ENCODE measurements at regions not wholly inside any gene's neighbourhood (a gene's known extent, or its start where the extent isn't known, plus 50 kb on each side); places are given as distances from the start of the nearest gene placed in this dataset.
"Not testable (repeated sequence)": the region's sequence is repeated elsewhere in the genome, so short reads cannot be mapped to it uniquely, and the experiment has no call there.

GRCh38 chr1:200317236-200317635 is 92.6 kb downstream of the ZNF281 start:
- DNase-seq (ENCODE audit: low spot score), result no peak

DNA sequence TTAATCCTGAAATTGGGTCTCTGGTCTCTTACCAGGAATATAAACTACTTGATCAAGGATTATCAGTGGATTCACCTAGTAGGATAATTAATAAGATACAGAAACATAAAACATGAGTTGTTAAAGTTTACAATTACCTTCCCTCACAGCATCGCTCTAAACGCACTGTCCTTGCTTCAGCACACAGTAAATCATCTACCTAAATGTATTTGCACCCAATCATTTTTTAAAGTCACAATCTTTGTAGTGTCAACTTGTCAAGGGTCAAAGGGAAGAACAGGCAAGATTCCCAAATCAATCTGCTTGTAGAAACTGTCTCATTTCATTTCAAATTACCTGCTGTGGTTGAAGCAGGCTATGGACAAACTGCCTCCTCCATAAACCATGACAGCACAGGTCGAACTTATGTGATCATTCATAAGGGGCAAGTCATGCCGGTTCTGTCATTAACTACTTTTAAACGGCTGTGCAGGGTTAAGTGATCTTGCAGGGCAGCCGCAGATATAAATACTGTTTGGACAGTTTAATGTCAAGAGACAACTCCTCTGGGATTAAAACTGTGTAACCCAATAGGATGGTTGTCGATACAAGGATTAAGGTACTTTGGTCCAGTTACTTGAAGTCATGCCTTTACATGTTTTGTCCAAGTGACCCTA is 93.6 kb downstream of the ZNF281 start:
- no peak for DNase-seq (ENCODE audit: low spot score)

DNA sequence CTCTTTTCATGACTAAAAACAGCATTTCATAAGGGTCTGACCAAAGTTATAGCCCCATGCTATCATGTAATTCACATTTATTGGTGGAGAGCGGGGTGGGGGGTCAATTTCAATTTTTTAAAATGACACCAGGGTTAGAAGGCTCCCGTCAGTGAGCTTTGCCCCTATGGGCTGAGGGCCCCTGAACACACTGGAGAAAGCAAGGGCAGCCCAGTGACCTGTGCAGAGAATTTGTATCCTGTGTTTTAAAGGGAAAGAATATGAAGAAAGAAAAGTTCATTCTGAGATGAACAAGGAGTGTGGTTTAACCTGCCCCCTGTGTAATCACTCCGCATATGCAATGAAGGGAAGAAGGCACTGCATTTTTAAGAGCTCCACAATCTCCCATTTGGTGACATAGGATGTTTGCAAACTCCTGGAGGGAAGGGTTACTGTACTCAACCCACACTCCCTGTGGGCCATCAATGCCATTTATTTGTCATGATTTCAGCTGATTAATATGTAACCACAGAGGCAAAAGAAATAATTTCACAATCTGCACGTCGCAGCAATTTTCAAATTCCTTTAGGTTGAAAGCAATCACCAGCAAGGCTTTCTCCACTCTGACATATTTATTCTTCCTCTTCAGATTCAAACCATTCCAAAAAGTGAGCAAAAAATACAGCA is 95.6 kb downstream of the ZNF281 start:
- no peak for DNase-seq (ENCODE audit: low spot score)

- DNase-seq (ENCODE audit: low spot score), result no peak
These were observed 98.6 kb downstream of the ZNF281 start for GRCh38 chr1:200311256-200311655.

DNA sequence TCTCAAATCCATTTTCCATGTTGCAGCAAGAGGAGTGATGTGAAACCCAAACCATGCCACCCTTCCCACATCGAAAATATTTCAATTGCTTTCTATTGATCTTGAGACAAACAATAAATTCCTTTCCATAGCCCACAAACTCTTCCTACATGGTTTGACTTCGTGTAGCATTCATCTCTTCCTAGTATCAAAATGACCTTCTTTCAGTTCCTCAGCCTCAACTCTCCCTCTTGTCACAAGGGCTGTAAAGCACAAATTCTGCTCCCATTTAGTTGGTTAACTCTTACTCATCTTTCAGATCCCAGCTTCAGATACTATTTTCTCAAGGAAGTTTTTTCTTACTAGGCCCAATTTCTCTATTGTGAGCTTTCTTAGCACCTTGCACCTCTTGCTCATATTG is 99.0 kb downstream of the ZNF281 start:
- DNase-seq (ENCODE audit: low spot score), result no peak

DNA sequence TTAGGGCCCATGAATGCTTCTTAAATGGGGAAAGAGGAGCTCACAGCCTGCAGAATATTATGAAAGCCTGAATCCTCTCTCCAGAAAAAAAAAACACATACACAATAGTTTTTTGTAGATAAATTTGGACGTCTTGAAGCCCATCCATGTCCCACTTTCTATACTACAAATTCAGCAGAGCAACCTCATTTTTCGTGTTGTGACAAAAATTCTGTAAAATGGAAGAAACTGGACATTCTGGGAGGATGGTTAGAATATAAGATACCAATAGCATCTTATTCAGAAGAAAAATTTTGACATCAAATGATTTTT is 102.1 kb downstream of the ZNF281 start:
- DNase-seq (ENCODE audit: low spot score), result no peak

- no peak for DNase-seq (ENCODE audit: low spot score)
These were observed 102.7 kb downstream of the ZNF281 start for GRCh38 chr1:200306944-200307754.

GRCh38 chr1:200305806-200306205 is 104.0 kb downstream of the ZNF281 start:
- no peak for DNase-seq (ENCODE audit: low spot score)

GRCh38 chr1:200304171-200304570 is 105.7 kb downstream of the ZNF281 start:
- DNase-seq (ENCODE audit: low spot score), result no peak

GRCh38 chr1:200302921-200303290 is 106.9 kb downstream of the ZNF281 start:
- no peak for DNase-seq (ENCODE audit: low spot score)

- DNase-seq (ENCODE audit: low spot score), result peak; percentile 54
These were observed 107.5 kb downstream of the ZNF281 start for GRCh38 chr1:200302192-200302920.

GRCh38 chr1:200301152-200301551 is 108.7 kb downstream of the ZNF281 start:
- DNase-seq (ENCODE audit: low spot score), result no peak

DNA sequence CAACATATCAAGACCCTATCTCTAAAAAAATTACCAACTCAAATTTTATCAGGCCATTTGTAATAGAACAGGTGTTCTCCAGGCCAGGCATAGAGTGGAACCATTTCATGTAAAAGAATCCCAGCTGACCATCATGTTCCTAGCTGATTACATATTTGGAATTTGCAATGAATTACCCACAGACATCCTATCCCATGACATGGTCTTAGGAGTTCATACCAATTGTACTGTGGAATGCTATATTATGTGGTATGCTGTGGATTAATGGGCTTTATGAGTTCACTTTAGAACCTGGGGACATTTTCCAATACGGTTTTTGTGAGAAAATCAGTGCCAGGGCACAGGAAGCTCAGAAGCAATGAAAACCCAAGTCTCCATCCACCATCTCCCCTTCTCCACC is 110.3 kb downstream of the ZNF281 start:
- DNase-seq (ENCODE audit: low spot score), result no peak

DNA sequence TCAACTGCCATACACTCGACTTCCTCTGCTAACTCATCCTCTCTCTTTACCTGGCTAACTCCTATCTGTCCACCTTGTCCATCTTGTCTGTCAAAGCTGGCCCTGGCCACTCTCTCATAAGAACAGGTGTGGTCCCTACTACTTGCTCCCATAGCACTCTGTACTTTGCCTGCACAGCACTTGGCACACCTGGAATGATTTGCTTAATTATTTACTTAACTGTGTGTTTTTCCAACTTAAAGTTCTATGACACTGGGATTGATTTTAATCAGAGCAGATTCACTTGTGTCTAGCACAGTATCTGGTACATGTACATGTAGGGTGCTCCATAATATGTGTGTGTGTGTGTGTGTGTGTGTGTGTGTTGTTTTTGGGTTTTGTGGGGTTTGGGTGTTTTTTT is 111.6 kb downstream of the ZNF281 start:
- no peak for DNase-seq (ENCODE audit: low spot score)

DNA sequence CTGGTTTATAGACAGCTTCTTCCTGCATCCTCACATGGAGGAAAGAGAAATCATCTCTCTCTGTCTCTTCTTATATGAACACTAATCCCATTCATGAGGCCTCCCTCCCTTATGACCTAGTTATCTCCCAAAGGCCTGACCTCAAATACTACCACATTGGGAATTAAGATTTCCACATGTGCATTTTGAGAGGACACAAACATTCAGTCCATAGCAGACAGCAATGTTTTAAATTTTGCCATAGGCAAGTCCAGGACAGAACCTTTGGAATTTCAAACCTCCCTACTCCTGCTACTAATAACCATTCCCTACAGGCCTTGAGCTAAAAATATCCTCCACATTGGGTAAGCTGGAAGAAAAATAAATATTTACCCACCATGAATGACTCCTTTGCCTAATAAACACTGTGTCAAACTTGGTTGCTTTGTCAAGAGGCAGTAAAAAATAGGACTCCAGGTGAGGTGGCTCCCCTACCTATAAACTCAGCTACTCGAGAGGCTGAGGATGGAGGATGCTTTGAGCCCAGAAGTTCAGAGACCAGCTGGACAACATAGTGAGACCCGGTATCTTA is 113.7 kb downstream of the ZNF281 start:
- no peak for DNase-seq (ENCODE audit: low spot score)

- DNase-seq (ENCODE audit: low spot score), result no peak
These were observed 115.6 kb downstream of the ZNF281 start for GRCh38 chr1:200294241-200294640.

DNA sequence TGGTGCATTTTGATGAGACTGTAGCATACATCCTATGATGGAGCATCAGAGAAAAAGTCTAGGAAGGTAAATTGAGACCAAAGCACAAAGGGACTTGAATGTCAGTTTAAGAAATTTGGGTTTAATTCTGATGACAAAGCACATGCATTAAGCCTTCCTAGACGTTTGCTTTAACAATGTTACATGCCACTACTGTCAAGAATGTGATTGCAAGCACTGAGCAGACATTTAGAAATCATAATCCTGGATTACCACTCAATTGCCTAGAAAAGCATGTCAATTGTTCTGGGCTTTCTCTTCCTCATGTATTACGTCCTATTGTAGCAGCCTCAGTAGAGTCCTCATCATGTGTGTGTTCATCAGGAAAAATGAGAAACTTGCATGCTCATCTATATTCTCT is 117.1 kb downstream of the ZNF281 start:
- DNase-seq (ENCODE audit: low spot score), result no peak

DNA sequence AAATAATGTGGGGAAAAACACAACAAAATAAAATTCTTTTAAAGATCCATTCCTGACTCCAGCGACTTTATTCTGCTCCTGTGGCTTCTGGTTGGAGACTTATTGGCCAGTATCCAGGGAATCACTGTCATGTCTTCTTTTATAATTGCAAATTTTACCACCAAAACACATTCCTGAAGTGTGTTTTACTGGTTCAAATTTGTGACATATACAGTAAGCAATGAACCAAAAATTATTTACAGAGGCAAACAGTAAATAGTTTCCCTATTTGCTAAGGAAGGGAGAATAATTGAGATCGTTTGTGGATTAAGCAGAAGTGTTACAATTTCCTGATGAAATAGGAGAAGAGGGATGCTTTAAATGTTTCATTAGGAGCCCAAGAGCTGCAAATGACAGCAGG is 118.7 kb downstream of the ZNF281 start:
- no peak for DNase-seq (ENCODE audit: low spot score)

GRCh38 chr1:200290010-200290685 is 119.7 kb downstream of the ZNF281 start:
- DNase-seq (ENCODE audit: low spot score), result peak; percentile 61

DNA sequence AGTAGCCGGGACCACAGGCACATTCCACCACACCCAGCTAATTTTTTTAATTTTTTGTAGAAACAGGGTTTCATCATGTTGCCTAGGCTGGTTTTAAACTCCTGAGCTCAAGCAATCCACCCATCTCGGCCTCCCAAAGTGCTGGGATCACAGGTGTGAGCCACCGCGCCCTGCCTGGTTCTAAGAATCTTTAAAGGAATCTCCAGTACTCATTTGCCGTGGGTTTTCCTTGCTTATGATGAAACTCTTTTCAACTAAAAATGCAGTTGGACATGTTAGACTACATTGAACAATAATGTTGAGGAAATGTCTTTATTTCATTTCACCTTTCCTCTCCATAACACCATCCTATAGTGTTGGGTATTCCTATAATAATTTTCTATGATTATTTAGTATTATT is 121.6 kb downstream of the ZNF281 start:
- DNase-seq (ENCODE audit: low spot score), result no peak

DNA sequence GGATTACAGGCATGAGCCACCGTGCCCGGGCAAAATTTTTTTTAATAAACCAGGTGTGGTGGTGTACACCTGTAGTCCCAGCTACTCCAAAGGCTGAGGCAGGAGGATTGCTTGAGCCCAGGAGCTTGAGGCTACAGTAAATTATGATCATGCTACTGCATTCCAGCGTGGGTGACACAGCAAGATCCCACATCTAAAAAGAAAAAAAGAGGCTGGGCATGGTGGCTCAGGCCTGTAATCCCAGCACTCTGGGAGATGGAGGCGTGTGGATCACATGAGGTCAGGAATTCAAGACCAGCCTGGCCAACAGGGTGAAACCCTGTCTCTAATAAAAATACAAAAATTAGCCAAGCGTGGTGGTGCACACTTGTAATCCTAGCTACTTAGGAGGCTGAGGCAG is 125.6 kb downstream of the ZNF281 start:
- DNase-seq (ENCODE audit: low spot score), result not testable (repeated sequence)
